Vagina (tissue), 2 donors: ENCODE measurements at regions not wholly inside any gene's neighbourhood (a gene's known extent, or its start where the extent isn't known, plus 50 kb on each side); places are given as distances from the start of the nearest gene placed in this dataset.

ENCODE experiments used
- DNase-seq, 2 donors: peaks; one replicate each; pipeline ENCODE4 v3.0.0-alpha.2; 2017; ENCODE audit errors: extremely low spot score in 2 of 2
- H3K27ac ChIP-seq: fragments of 200-600 bp; sonication (generic); one replicate; pipeline ENCODE4 v1.5.1; 2019
- H3K27me3 ChIP-seq: fragments of 200-600 bp; sonication (generic); one replicate; pipeline ENCODE4 v1.5.1; 2019
- H3K36me3 ChIP-seq, 2 donors: fragments of 200-600 bp; sonication (generic); one replicate each; pipeline ENCODE4 v1.5.1; 2017 to 2019
- H3K4me1 ChIP-seq: fragments of 200-600 bp; sonication (generic); one replicate; pipeline ENCODE4 v1.5.1; 2019
- H3K4me3 ChIP-seq, 2 donors: fragments of 200-600 bp; sonication (generic); 1 replicate in 1 of 2; 2 replicates in 1 of 2; pipeline ENCODE4 v1.5.1; 2016 to 2019
- H3K9me3 ChIP-seq: fragments of 200-600 bp; sonication (generic); one replicate; pipeline ENCODE4 v1.5.1; 2019
- CTCF ChIP-seq, 3 experiments: fragments of 450-650 bp in 2 of 3; fragments of 200-600 bp in 1 of 3; sonication (generic) in 1 of 3; IDR thresholded peaks; one replicate each; pipeline ENCODE4 v1.5.1; 2017 to 2019; ENCODE audit warnings: antibody characterized with exemption in 3 of 3, mild to moderate bottlenecking in 2 of 3, moderate library complexity in 2 of 3
- POLR2A ChIP-seq, 2 donors: fragments of 450-650 bp; IDR thresholded peaks; one replicate each; pipeline ENCODE4 v1.6.1; 2017; ENCODE audit warnings: antibody characterized with exemption in 2 of 2, mild to moderate bottlenecking in 2 of 2, moderate library complexity in 2 of 2
- POLR2AphosphoS5 ChIP-seq, 2 donors: sonication (generic); formaldehyde crosslinking; IDR thresholded peaks; one replicate each; pipeline ENCODE4 v1.9.0; 2017; ENCODE audit warnings: antibody characterized with exemption in 2 of 2, mild to moderate bottlenecking in 2 of 2, low read depth in 1 of 2; ENCODE audit not compliant: insufficient read depth in 1 of 2
- intact Hi-C: fragments of 100-400 bp; cut with DNase I; formaldehyde crosslinking; loops from one replicate; pipeline ENCODE4 v1.15.1; 2023

- TF ChIP-seq POLR2AphosphoS5 (IDR thresholded peaks at IDR 0.05; ENCODE audit: insufficient read depth in 1 of 2, low read depth in 1 of 2) = no peak
- no peak overlapping the region for H3K27ac ChIP-seq
- peaks cover 16% of the 10 kb centered on the region for H3K4me1 ChIP-seq
- H3K27me3 ChIP-seq = no peaks in the 10 kb centered on the region
- no peak overlapping the region for H3K4me3 ChIP-seq
- intact Hi-C loops = no loop called here
- H3K9me3 ChIP-seq = no peaks in the 10 kb centered on the region
- no peak for DNase-seq
- H3K36me3 ChIP-seq = no peaks in the 10 kb centered on the region
Measured at GRCh38 chr9:85172001-85172978, 502.8 kb downstream of the NTRK2 start.

- Histone ChIP-seq H3K27me3 (no peaks in the 10 kb centered on the region), H3K9me3 (no peaks in the 10 kb centered on the region), H3K4me1 (peaks cover 16% of the 10 kb centered on the region), H3K4me3 (no peak overlapping the region), H3K36me3 (no peaks in the 10 kb centered on the region), H3K27ac (no peak overlapping the region)
- intact Hi-C loops = no loop called here
- no peak for DNase-seq
- no peak for TF ChIP-seq CTCF (IDR thresholded peaks at IDR 0.05)
- no peak for TF ChIP-seq POLR2A (IDR thresholded peaks at IDR 0.05)
- no peak for TF ChIP-seq POLR2AphosphoS5 (IDR thresholded peaks at IDR 0.05; ENCODE audit: insufficient read depth in 1 of 2, low read depth in 1 of 2)
Measured at GRCh38 chr9:85171163-85171562, 501.6 kb downstream of the NTRK2 start.

GRCh38 chr9:85168412-85168811, 498.9 kb downstream of the NTRK2 start:
- no peak for DNase-seq
- Histone ChIP-seq H3K4me1 (peaks cover 16% of the 10 kb centered on the region), H3K36me3 (no peaks in the 10 kb centered on the region), H3K27me3 (no peaks in the 10 kb centered on the region), H3K4me3 (no peak overlapping the region), H3K27ac (no peak overlapping the region), H3K9me3 (no peaks in the 10 kb centered on the region)
- intact Hi-C loops = loop anchor here (10.0 kb wide), 1 partner anchor 514 kb away; no protein-coding TSS in a partner anchor
- TF ChIP-seq CTCF (IDR thresholded peaks at IDR 0.05) (no peak), POLR2AphosphoS5 (IDR thresholded peaks at IDR 0.05; ENCODE audit: insufficient read depth in 1 of 2, low read depth in 1 of 2) (no peak), POLR2A (IDR thresholded peaks at IDR 0.05) (no peak)

GRCh38 chr9:85167146-85167545, 497.6 kb downstream of the NTRK2 start:
- intact Hi-C loops = loop anchor here (10.0 kb wide), 1 partner anchor 512 kb away; no protein-coding TSS in a partner anchor

GRCh38 chr9:85163825-85164224, 494.3 kb downstream of the NTRK2 start:
- intact Hi-C loops = loop anchor here (10.0 kb wide), 1 partner anchor 509 kb away; no protein-coding TSS in a partner anchor
- no peaks in the 10 kb centered on the region for H3K4me1 ChIP-seq
- TF ChIP-seq CTCF (IDR thresholded peaks at IDR 0.05) = no peak
- TF ChIP-seq POLR2AphosphoS5 (IDR thresholded peaks at IDR 0.05; ENCODE audit: insufficient read depth in 1 of 2, low read depth in 1 of 2) = no peak
- TF ChIP-seq POLR2A (IDR thresholded peaks at IDR 0.05) = no peak
- DNase-seq = no peak
- H3K36me3 ChIP-seq = no peaks in the 10 kb centered on the region
- H3K9me3 ChIP-seq = no peaks in the 10 kb centered on the region
- H3K27me3 ChIP-seq = no peaks in the 10 kb centered on the region
- H3K4me3 ChIP-seq = no peak overlapping the region
- H3K27ac ChIP-seq = no peak overlapping the region

More at GRCh38 chr9:85167146-85167545, 497.6 kb downstream of the NTRK2 start:
- H3K9me3 ChIP-seq = no peaks in the 10 kb centered on the region
- no peak overlapping the region for H3K4me3 ChIP-seq
- DNase-seq = no peak
- H3K27me3 ChIP-seq = no peaks in the 10 kb centered on the region
- H3K27ac ChIP-seq = no peak overlapping the region
- TF ChIP-seq POLR2A (IDR thresholded peaks at IDR 0.05) (no peak), CTCF (IDR thresholded peaks at IDR 0.05) (no peak), POLR2AphosphoS5 (IDR thresholded peaks at IDR 0.05; ENCODE audit: insufficient read depth in 1 of 2, low read depth in 1 of 2) (no peak)
- peaks cover 3% of the 10 kb centered on the region for H3K4me1 ChIP-seq
- H3K36me3 ChIP-seq = no peaks in the 10 kb centered on the region
